ENCODE measurements at regions not wholly inside any gene's neighbourhood (a gene's known extent, or its start where the extent isn't known, plus 50 kb on each side); places are given as distances from the start of the nearest gene placed in this dataset.

DNA sequence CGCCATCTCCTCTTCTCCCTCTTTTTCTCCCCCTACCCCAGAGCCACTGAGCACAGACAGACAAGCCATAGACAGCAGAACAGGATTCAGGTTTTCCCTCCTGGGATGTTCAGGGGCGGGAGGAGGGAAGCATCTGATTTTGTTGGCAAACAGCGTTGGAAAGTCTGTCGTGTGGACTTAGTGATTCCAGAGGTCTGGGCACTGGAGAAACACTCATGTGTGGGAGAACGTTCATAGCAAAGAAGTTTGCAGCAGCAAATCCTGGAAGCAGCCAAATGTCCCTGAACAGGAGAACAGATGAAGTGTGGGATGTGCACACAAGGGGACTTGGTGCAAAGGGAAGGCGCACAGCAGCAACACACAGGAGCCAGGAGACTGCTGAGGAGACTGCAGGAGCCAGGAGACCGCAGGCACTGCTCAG is 264.1 kb upstream of the CDYL start:
- Histone ChIP-seq H4K8ac (ENCODE audit: low read depth, low read length) (no peak overlapping the region), H3K4ac (ENCODE audit: low read depth, low read length) (no peak overlapping the region), H3K79me1 (ENCODE audit: low read length) (no peaks in the 10 kb centered on the region), H2AK5ac (ENCODE audit: low read length) (no peak overlapping the region), H3K9ac (ENCODE audit: low read length) (no peak overlapping the region), H2BK12ac (ENCODE audit: low read length) (no peak overlapping the region), H4K91ac (ENCODE audit: low read depth, low read length) (no peak overlapping the region), H3K4me3 (ENCODE audit: low read depth, low read length) (no peak overlapping the region), H3K14ac (ENCODE audit: low read length) (no peak overlapping the region), H3K36me3 (ENCODE audit: control insufficient read depth in 1 of 2, insufficient read depth in 2 of 2, low read length in 2 of 2) (no peaks in the 10 kb centered on the region), H3K23ac (ENCODE audit: low read length) (no peak overlapping the region), H2BK120ac (ENCODE audit: insufficient read depth, low read length, poor library complexity) (no peak overlapping the region), H3K4me2 (ENCODE audit: low read length) (no peak overlapping the region), H3K18ac (ENCODE audit: low read length) (no peak overlapping the region), H2BK5ac (ENCODE audit: low read depth, low read length, poor library complexity) (no peak overlapping the region), H3K27me3 (ENCODE audit: insufficient read depth, low read length) (no peaks in the 10 kb centered on the region), H4K12ac (ENCODE audit: low read depth, low read length) (no peak overlapping the region), H3K27ac (ENCODE audit: low read depth, low read length) (no peak overlapping the region), H3K4me1 (ENCODE audit: control insufficient read depth in 1 of 2, insufficient read depth in 2 of 2, low read length in 2 of 2) (no peaks in the 10 kb centered on the region), H3K9me3 (ENCODE audit: insufficient read depth, low read depth, low read length) (no peaks in the 10 kb centered on the region), H3K79me2 (ENCODE audit: control insufficient read depth, insufficient read depth, low read length, poor library complexity) (no peaks in the 10 kb centered on the region), H2AFZ (ENCODE audit: insufficient read depth, low read length, poor library complexity) (no peak overlapping the region)
- DNase-seq, result no peak
- no CpG with 5 or more reads among the region's 7 CpGs for WGBS (ENCODE audit: extremely low coverage, insufficient coverage, insufficient read length)

DNA sequence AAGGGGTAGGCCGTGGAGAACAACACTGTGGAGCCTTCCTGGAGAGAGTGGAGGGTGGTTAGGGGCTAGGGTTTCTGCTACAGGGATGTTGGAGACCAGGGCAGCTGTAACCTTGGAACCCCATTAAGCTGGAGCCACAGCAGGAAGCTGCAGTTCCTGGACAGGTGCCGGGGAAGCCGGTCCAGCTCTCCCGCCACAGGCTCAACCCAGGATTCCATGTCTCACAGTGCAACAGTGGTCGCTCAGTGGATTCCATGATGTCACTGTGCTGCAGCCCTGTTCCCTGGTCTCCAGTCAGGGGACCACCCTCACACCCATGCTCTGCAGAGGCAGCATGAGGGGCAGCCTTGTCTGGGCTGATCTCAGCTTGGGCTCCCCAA is 264.6 kb upstream of the CDYL start:
- Histone ChIP-seq H3K27ac (ENCODE audit: low read depth, low read length) (no peak overlapping the region), H3K27me3 (ENCODE audit: insufficient read depth, low read length) (no peaks in the 10 kb centered on the region), H4K91ac (ENCODE audit: low read depth, low read length) (no peak overlapping the region), H2BK5ac (ENCODE audit: low read depth, low read length, poor library complexity) (no peak overlapping the region), H3K4me1 (ENCODE audit: control insufficient read depth in 1 of 2, insufficient read depth in 2 of 2, low read length in 2 of 2) (peaks cover 0 to 2% of the 10 kb centered on the region in 2 experiments), H3K36me3 (ENCODE audit: control insufficient read depth in 1 of 2, insufficient read depth in 2 of 2, low read length in 2 of 2) (no peaks in the 10 kb centered on the region), H3K4me2 (ENCODE audit: low read length) (no peak overlapping the region), H3K79me1 (ENCODE audit: low read length) (no peaks in the 10 kb centered on the region), H3K23ac (ENCODE audit: low read length) (no peak overlapping the region), H2BK120ac (ENCODE audit: insufficient read depth, low read length, poor library complexity) (no peak overlapping the region), H3K14ac (ENCODE audit: low read length) (no peak overlapping the region), H3K4me3 (ENCODE audit: low read depth, low read length) (no peak overlapping the region), H3K9me3 (ENCODE audit: insufficient read depth, low read depth, low read length) (no peaks in the 10 kb centered on the region), H2AK5ac (ENCODE audit: low read length) (no peak overlapping the region), H2BK12ac (ENCODE audit: low read length) (no peak overlapping the region), H2AFZ (ENCODE audit: insufficient read depth, low read length, poor library complexity) (no peak overlapping the region), H3K18ac (ENCODE audit: low read length) (no peak overlapping the region), H4K8ac (ENCODE audit: low read depth, low read length) (no peak overlapping the region), H4K12ac (ENCODE audit: low read depth, low read length) (no peak overlapping the region), H3K4ac (ENCODE audit: low read depth, low read length) (no peak overlapping the region), H3K9ac (ENCODE audit: low read length) (no peak overlapping the region), H3K79me2 (ENCODE audit: control insufficient read depth, insufficient read depth, low read length, poor library complexity) (no peaks in the 10 kb centered on the region)
- WGBS (ENCODE audit: extremely low coverage, insufficient coverage, insufficient read length), result no CpG with 5 or more reads among the region's 5 CpGs
- no peak for DNase-seq

- H2BK12ac ChIP-seq (ENCODE audit: low read length), result no peak overlapping the region
- H3K14ac ChIP-seq (ENCODE audit: low read length), result no peak overlapping the region
- peaks cover 1% of the 10 kb centered on the region for H3K9me3 ChIP-seq (ENCODE audit: insufficient read depth, low read depth, low read length)
- H3K23ac ChIP-seq (ENCODE audit: low read length), result no peak overlapping the region
- H3K4ac ChIP-seq (ENCODE audit: low read depth, low read length), result no peak overlapping the region
- no peak overlapping the region for H4K12ac ChIP-seq (ENCODE audit: low read depth, low read length)
- no peak overlapping the region for H3K9ac ChIP-seq (ENCODE audit: low read length)
- H2AK5ac ChIP-seq (ENCODE audit: low read length), result no peak overlapping the region
- WGBS (ENCODE audit: extremely low coverage, insufficient coverage, insufficient read length), result no CpG with 5 or more reads among the region's 15 CpGs
- no peak for DNase-seq
- no peaks in the 10 kb centered on the region for H3K79me2 ChIP-seq (ENCODE audit: control insufficient read depth, insufficient read depth, low read length, poor library complexity)
- no peak overlapping the region for H3K18ac ChIP-seq (ENCODE audit: low read length)
- no peak overlapping the region for H4K91ac ChIP-seq (ENCODE audit: low read depth, low read length)
- H3K79me1 ChIP-seq (ENCODE audit: low read length), result no peaks in the 10 kb centered on the region
- no peak overlapping the region for H3K27ac ChIP-seq (ENCODE audit: low read depth, low read length)
- peaks cover 0 to 2% of the 10 kb centered on the region in 2 experiments for H3K4me1 ChIP-seq (ENCODE audit: control insufficient read depth in 1 of 2, insufficient read depth in 2 of 2, low read length in 2 of 2)
- H3K4me3 ChIP-seq (ENCODE audit: low read depth, low read length), result no peak overlapping the region
- H3K36me3 ChIP-seq (ENCODE audit: control insufficient read depth in 1 of 2, insufficient read depth in 2 of 2, low read length in 2 of 2), result no peaks in the 10 kb centered on the region
- no peaks in the 10 kb centered on the region for H3K27me3 ChIP-seq (ENCODE audit: insufficient read depth, low read length)
- no peak overlapping the region for H3K4me2 ChIP-seq (ENCODE audit: low read length)
- no peak overlapping the region for H2AFZ ChIP-seq (ENCODE audit: insufficient read depth, low read length, poor library complexity)
- no peak overlapping the region for H2BK120ac ChIP-seq (ENCODE audit: insufficient read depth, low read length, poor library complexity)
- H2BK5ac ChIP-seq (ENCODE audit: low read depth, low read length, poor library complexity), result no peak overlapping the region
- no peak overlapping the region for H4K8ac ChIP-seq (ENCODE audit: low read depth, low read length)
Measured at GRCh38 chr6:4510906-4511640, 265.1 kb upstream of the CDYL start.

DNA sequence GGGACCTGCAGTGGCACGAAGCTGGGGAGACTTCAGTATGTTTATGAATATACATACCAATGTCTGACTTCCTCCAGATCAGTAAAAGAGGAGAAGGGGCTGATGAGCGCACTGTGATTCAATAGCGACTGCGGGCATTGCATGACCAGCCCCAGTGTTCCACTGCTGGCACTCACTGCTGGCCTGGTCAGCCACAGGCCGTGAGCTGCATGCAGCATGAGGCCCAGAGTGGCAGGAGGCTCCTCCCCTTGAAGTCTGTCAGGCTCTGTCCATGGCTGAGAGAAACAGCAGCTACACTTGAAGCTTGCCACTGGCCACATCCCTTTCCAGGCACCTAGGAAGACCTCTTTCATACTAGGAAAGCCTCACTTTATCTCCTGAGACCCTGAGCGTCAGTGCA is 265.9 kb upstream of the CDYL start:
- no peak overlapping the region for H4K8ac ChIP-seq (ENCODE audit: low read depth, low read length)
- no peak overlapping the region for H4K91ac ChIP-seq (ENCODE audit: low read depth, low read length)
- H3K9me3 ChIP-seq (ENCODE audit: insufficient read depth, low read depth, low read length), result peaks cover 1% of the 10 kb centered on the region
- H3K27ac ChIP-seq (ENCODE audit: low read depth, low read length), result no peak overlapping the region
- no peaks in the 10 kb centered on the region for H3K36me3 ChIP-seq (ENCODE audit: control insufficient read depth in 1 of 2, insufficient read depth in 2 of 2, low read length in 2 of 2)
- H2AK5ac ChIP-seq (ENCODE audit: low read length), result no peak overlapping the region
- no peaks in the 10 kb centered on the region for H3K27me3 ChIP-seq (ENCODE audit: insufficient read depth, low read length)
- H3K4ac ChIP-seq (ENCODE audit: low read depth, low read length), result no peak overlapping the region
- H3K79me2 ChIP-seq (ENCODE audit: control insufficient read depth, insufficient read depth, low read length, poor library complexity), result no peaks in the 10 kb centered on the region
- no peak overlapping the region for H3K9ac ChIP-seq (ENCODE audit: low read length)
- H2BK120ac ChIP-seq (ENCODE audit: insufficient read depth, low read length, poor library complexity), result no peak overlapping the region
- no peak overlapping the region for H3K4me3 ChIP-seq (ENCODE audit: low read depth, low read length)
- no peak overlapping the region for H2BK5ac ChIP-seq (ENCODE audit: low read depth, low read length, poor library complexity)
- no peak overlapping the region for H3K4me2 ChIP-seq (ENCODE audit: low read length)
- no peak overlapping the region for H2BK12ac ChIP-seq (ENCODE audit: low read length)
- no peaks in the 10 kb centered on the region for H3K79me1 ChIP-seq (ENCODE audit: low read length)
- peaks cover 0 to 2% of the 10 kb centered on the region in 2 experiments for H3K4me1 ChIP-seq (ENCODE audit: control insufficient read depth in 1 of 2, insufficient read depth in 2 of 2, low read length in 2 of 2)
- H4K12ac ChIP-seq (ENCODE audit: low read depth, low read length), result no peak overlapping the region
- H2AFZ ChIP-seq (ENCODE audit: insufficient read depth, low read length, poor library complexity), result no peak overlapping the region
- no peak overlapping the region for H3K23ac ChIP-seq (ENCODE audit: low read length)
- H3K18ac ChIP-seq (ENCODE audit: low read length), result no peak overlapping the region
- WGBS (ENCODE audit: extremely low coverage, insufficient coverage, insufficient read length), result no CpG with 5 or more reads among the region's 6 CpGs
- DNase-seq, result no peak
- no peak overlapping the region for H3K14ac ChIP-seq (ENCODE audit: low read length)
